Amygdala (tissue), 56 donors: ENCODE measurements at regions not wholly inside any gene's neighbourhood (a gene's known extent, or its start where the extent isn't known, plus 50 kb on each side); places are given as distances from the start of the nearest gene placed in this dataset.
"Not testable (repeated sequence)": the region's sequence is repeated elsewhere in the genome, so short reads cannot be mapped to it uniquely, and the experiment has no call there.

ENCODE experiments used
- DNase-seq, 56 donors: peaks; one replicate each; lab custom pipeline; 2025; lab: John Stamatoyannopoulos, UW

GRCh38 chr10:35896001-35896400 lies 253.9 kb upstream of the FZD8 start:
- DNase-seq: no peak

- no peak for DNase-seq
Measured at GRCh38 chr10:35895331-35895730, 253.2 kb upstream of the FZD8 start.

DNA sequence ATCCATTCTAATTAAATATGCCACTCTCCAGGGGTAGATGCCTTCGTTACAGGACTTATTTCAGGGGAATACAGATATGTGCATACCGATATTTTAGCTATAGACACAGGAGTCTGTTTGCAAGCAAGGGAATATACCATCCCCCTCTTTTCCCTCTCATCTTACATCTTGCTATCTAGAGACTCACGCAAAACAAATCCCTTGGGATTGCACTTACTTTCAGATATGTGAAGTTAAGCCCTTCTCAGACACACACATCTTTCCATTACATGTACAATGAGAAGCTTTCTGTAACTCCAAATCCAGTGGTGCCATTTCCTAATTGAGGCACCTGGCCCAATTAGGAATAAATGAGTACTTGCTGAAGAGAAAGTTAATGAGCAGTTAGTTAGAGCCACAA lies 250.4 kb upstream of the FZD8 start:
- no peak for DNase-seq

GRCh38 chr10:35890676-35891495 lies 248.8 kb upstream of the FZD8 start:
- no peak for DNase-seq

GRCh38 chr10:35889971-35890675 lies 248.0 kb upstream of the FZD8 start:
- no peak for DNase-seq

- no peak for DNase-seq
Measured at GRCh38 chr10:35889226-35889625, 247.1 kb upstream of the FZD8 start.

DNA sequence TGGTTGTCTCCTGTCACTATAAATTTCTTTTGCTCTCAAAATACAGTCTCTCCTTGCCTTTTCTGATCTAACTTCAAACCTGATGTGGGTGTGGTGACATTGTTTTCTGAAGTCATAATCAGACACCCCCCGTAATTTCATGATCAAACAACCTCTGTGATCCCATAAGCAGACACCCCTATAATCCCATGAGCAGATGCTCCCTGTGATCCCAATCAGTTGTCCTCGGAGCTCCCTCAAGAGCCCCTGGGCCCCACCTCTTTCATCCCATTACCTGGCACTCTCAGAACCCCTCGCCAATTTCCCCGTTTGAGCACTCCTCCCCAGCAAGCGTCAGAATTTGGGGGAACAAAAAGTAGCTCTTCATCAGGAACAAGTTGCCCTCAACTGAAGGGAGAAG lies 246.3 kb upstream of the FZD8 start:
- DNase-seq: no peak

- no peak for DNase-seq
Measured at GRCh38 chr10:35887685-35888084, 245.6 kb upstream of the FZD8 start.

- DNase-seq: no peak
Measured at GRCh38 chr10:35885076-35885475, 243.0 kb upstream of the FZD8 start.

DNA sequence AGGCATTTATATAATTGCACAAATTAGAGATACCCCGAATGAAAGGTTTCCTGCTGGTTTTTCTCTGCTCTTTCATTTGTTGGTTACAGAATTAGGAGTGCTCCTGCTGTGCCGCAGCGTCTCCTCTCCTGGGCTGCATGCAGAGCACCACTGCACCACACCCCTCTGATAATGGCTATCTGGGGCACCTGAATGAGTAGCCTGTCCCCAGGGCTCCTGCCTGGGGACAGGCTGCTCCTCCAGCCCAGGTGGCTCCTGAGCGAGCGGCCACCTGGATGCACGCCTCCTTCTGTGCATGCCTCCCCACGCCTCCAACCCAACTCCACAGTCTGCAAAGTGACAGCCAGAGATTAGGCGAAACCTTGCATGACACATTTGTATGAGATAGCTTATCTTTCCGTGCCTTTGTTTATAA lies 242.6 kb upstream of the FZD8 start:
- DNase-seq: no peak

- DNase-seq: no peak
Measured at GRCh38 chr10:35882422-35883150, 240.5 kb upstream of the FZD8 start.

DNA sequence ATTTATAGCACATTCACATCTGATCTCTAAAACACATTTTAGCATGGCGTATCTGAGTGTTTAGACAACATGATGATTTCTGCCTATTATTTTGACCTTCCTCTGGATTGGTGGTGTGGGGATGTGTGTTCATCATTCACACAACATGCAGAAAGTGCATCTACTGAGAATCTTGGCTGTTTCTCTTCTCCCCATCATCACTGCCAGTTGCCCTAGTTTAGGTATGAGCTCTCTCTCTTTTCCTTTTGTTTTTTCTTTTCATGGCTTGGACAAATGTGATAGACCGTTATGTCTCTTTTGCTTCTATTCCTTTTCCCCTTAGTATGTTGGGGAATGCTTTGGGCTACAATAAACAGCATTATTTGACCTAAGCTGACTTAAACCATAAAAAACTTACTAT lies 239.2 kb upstream of the FZD8 start:
- no peak for DNase-seq

DNA sequence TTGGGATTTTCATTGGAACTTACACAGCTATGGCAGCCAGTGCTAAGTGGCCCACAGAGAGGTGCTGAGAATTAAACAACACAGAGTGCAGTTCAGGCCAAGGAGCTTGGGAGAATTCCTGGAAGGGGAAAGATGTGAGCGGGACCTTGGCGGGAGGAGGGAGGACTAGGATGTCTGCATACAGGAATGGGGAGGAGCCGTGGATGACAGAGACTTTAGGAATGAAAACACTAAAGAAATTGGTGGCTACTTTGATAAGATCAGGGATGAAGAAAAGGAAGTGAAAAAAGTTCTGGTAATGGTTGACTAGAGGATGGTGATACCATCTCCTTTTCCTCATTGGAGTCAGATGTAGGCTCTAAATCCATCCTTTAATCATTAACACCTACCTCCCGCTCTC lies 234.2 kb upstream of the FZD8 start:
- DNase-seq: no peak

- no peak for DNase-seq
Measured at GRCh38 chr10:35875016-35875676, 233.1 kb upstream of the FZD8 start.

- no peak for DNase-seq
Measured at GRCh38 chr10:35874311-35875015, 232.4 kb upstream of the FZD8 start.

DNA sequence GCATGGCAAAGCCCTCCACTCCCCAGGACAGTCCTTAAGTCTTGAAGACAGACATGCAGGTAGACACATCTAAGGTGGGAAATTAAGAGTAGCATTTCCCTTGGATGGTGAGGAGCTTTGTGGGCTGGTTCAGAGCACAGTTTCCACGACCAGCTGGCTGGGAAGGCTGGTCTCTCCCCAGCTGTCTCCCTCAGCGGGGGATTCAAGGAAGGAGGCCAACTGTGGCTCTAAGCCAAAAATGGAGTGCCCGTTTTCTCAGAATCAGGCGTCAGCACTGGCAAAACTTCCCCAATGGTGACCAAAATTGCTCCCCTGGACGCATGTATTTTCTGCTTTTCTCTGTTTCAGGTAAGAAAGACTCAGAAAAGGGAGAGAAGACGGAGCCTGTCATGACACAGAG lies 230.6 kb upstream of the FZD8 start:
- peak in 1 of 56 donors; percentile 3 for DNase-seq

DNA sequence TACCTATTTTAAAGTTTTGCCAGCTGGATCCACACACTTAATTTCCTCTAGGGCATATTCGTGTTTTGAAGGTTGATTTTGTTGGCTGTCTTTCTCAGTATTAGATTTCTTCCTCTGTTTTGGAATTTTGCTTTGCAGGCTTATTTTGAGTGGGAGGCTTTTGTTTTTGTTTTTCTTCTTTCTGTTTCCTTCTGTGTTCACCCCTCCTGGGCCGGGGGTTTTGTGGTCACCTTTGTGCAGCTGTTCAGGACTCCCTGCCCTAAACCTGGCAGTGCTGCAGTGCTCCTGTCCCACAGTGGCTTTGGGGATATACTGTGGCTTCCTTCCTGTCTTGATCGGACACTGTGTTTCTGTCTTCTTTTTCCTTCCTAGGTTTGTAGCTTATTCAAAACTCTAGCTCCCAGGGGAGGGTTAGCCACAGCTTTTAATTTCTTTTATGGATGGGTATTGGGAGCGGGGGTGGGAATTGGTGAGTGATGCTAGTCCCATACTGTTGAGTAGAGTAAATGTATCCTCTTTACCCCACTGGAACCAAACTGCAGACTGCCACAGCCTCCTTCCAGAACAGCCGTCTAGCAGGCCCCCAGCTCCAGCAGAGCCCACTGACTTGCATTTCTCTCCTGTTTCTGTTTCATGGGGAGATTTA lies 228.7 kb upstream of the FZD8 start:
- no peak for DNase-seq

GRCh38 chr10:35858676-35859283 lies 216.7 kb upstream of the FZD8 start:
- not testable (repeated sequence) for DNase-seq

DNA sequence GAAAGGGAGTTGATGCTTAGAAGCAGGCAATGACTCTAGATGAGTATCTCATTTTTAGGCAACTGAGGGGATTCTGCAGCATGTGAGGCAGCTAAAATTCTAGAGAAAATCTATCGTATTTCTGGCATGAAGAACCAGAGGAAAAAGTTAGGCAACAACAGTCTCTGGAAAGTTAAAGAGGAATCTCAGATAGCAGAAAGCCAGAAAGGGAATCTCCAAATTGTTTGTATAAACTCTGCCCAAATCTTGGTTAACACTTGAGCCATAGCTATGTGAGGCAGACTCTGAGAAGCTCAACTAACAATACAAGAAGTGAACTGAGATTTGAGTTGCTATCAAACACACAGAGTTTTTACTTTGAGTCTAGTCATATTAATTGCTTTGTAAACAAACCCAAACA lies 215.8 kb upstream of the FZD8 start:
- DNase-seq: no peak
